Naive thymus-derived CD4-positive, alpha-beta T cell (primary cell): ENCODE measurements at regions not wholly inside any gene's neighbourhood (a gene's known extent, or its start where the extent isn't known, plus 50 kb on each side); places are given as distances from the start of the nearest gene placed in this dataset.
"Not testable (repeated sequence)": the region's sequence is repeated elsewhere in the genome, so short reads cannot be mapped to it uniquely, and the experiment has no call there.

ENCODE experiments used
- ATAC-seq: fragments of 150-1000 bp; cut with Tn5 transposase; 2 replicates; pipeline ENCODE4 v1.10.0; 2021; ENCODE audit warnings: mild to moderate bottlenecking, moderate library complexity
- CTCF ChIA-PET: fragments of 350-600 bp; sonication (Branson Sonifier 250); formaldehyde crosslinking; loops from one replicate; lab custom pipeline; 2021; ENCODE audit warnings: antibody characterized with exemption; lab: Charles Lee
- POLR2A ChIA-PET: fragments of 350-600 bp; sonication (Branson Sonifier 250); formaldehyde crosslinking; loops from one replicate; lab custom pipeline; 2021; ENCODE audit warnings: antibody characterized with exemption, inconsistent platforms; lab: Charles Lee
- DNase-seq, 9 donors: peaks; one replicate each; pipeline versions ENCODE4 v3.0.0 to v3.0.0-alpha.2; 2020 to 2022; ENCODE audit warnings: mixed read lengths in 1 of 9
- H3K27ac ChIP-seq: one replicate; pipeline ENCODE4 v1.7.0; 2013; ENCODE audit warnings: mild to moderate bottlenecking, low read depth, low read length, moderate library complexity
- H3K27me3 ChIP-seq, 2 donors: one replicate each; pipeline ENCODE4 v1.7.0; 2013; ENCODE audit warnings: low read length in 2 of 2, mild to moderate bottlenecking in 2 of 2, moderate library complexity in 2 of 2; ENCODE audit not compliant: control insufficient read depth in 2 of 2, insufficient read depth in 2 of 2
- H3K36me3 ChIP-seq, 3 experiments: 1 replicate in 2 of 3; 2 replicates in 1 of 3; pipeline ENCODE4 v1.7.0; 2013; ENCODE audit warnings: low read length in 3 of 3, mild to moderate bottlenecking in 3 of 3, moderate library complexity in 1 of 3; ENCODE audit not compliant: insufficient read depth in 3 of 3, control insufficient read depth in 2 of 3
- H3K4me1 ChIP-seq, 2 donors: one replicate each; pipeline ENCODE4 v1.7.0; 2013; ENCODE audit warnings: low read length in 2 of 2, mild to moderate bottlenecking in 2 of 2, moderate library complexity in 1 of 2; ENCODE audit not compliant: control insufficient read depth in 2 of 2, insufficient read depth in 2 of 2
- H3K4me3 ChIP-seq: 2 replicates; pipeline ENCODE4 v1.7.0; 2013; ENCODE audit warnings: mild to moderate bottlenecking, low read length
- H3K9me3 ChIP-seq, 3 experiments: 1 replicate in 2 of 3; 2 replicates in 1 of 3; pipeline ENCODE4 v1.7.0; 2013; ENCODE audit warnings: low read length in 3 of 3; ENCODE audit not compliant: control insufficient read depth in 2 of 3
- H3K27ac Mint-ChIP-seq, 9 donors: one replicate each; pipeline ENCODE4 v1.8.0; 2020 to 2022; ENCODE audit warnings: mixed read lengths in 9 of 9, mild to moderate bottlenecking in 8 of 9, moderate library complexity in 5 of 9, inconsistent platforms in 2 of 9
- H3K27me3 Mint-ChIP-seq, 5 donors: one replicate each; pipeline ENCODE4 v1.8.0; 2021 to 2022; ENCODE audit warnings: mixed read lengths in 5 of 5, mild to moderate bottlenecking in 1 of 5
- H3K36me3 Mint-ChIP-seq, 5 donors: one replicate each; pipeline ENCODE4 v1.8.0; 2020 to 2022; ENCODE audit warnings: mixed read lengths in 5 of 5, mild to moderate bottlenecking in 3 of 5, inconsistent platforms in 1 of 5
- H3K4me1 Mint-ChIP-seq, 7 donors: one replicate each; pipeline ENCODE4 v1.8.0; 2020 to 2022; ENCODE audit warnings: mixed read lengths in 7 of 7, mild to moderate bottlenecking in 3 of 7, inconsistent platforms in 1 of 7
- H3K4me3 Mint-ChIP-seq, 10 donors: one replicate each; pipeline ENCODE4 v1.8.0; 2020 to 2022; ENCODE audit warnings: mild to moderate bottlenecking in 10 of 10, mixed read lengths in 10 of 10, moderate library complexity in 6 of 10, inconsistent platforms in 2 of 10
- H3K9me3 Mint-ChIP-seq, 11 donors: one replicate each; pipeline ENCODE4 v1.8.0; 2020 to 2022; ENCODE audit warnings: mixed read lengths in 11 of 11, mild to moderate bottlenecking in 4 of 11, inconsistent platforms in 1 of 11, moderate library complexity in 1 of 11
- intact Hi-C, 2 donors: fragments of 100-400 bp; cut with micrococcal nuclease; formaldehyde crosslinking; loops; one replicate each; pipeline ENCODE4 v1.15.1; 2023

DNA sequence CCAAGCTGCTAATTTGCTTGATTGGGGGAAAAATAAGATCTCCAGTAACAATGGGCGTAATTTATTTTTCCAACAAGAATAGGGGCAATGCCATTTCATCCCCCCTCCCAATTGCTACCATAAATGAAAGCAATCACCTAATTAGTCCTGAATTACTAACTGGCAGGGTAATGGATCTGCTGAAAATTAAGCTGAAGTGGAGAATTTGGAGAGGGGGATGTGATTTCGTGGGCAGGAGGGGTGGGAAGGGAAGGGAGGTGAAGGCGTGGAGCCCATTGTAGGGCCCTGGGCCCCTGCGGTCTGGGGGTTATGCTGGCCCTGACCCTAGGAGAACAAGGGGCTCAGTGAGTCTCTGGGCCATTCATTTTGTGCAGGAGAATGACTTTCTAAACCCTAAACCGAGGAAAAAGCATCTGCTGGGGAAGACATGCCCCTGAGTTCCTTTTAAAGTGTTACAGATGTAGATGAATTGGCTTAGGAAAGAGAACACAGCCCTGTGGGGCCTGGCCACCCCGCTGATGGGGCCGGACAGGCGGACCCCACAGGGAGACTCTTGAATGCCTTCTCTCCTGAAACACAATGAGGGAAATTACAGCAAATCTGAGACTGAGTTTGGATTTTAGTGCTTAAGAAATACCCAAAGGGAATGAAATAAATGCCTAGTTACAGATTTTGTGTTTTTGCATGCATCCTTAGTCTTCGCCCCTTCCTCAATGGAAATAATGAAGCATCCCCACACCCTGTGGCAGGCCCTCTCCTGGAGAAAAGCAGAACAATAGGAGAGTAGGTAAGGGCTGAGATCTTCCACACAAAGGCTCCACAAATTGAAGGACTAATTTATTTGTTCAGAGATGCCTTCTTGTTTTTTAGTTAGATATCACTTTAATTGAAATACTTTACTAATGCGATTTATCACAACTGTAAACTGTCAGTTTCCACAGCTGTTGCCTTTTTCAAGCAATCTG is 143.2 kb downstream of the PSAT1 start:
- Histone ChIP-seq H3K36me3 (no peaks in the 10 kb centered on the region), H3K27me3 (no peaks in the 10 kb centered on the region), H3K27ac (no peak overlapping the region), H3K4me1 (no peaks in the 10 kb centered on the region), H3K4me3 (no peak overlapping the region), H3K9me3 (no peaks in the 10 kb centered on the region)
- POLR2A ChIA-PET, result interaction anchor here (0.7 kb wide), 1 partner anchor 768 kb away, joined by 3 read pairs; no protein-coding TSS in a partner anchor
- peaks cover 17 to 38% (median 27%) of the 10 kb centered on the region in 5 donors for H3K27me3 Mint-ChIP-seq
- CTCF ChIA-PET, result interaction anchor here (0.7 kb wide), 1 partner anchor 8 kb away, joined by 3 read pairs; no protein-coding TSS in a partner anchor
- no peaks in the 10 kb centered on the region for H3K9me3 Mint-ChIP-seq
- peaks cover 0 to 8% (median 5%) of the 10 kb centered on the region in 7 donors for H3K4me1 Mint-ChIP-seq
- H3K4me3 Mint-ChIP-seq, result no peak overlapping the region
- ATAC-seq (no peak), DNase-seq (no peak)
- no peaks in the 10 kb centered on the region for H3K36me3 Mint-ChIP-seq
- intact Hi-C loops, result no loop called here
- H3K27ac Mint-ChIP-seq, result no peak overlapping the region

GRCh38 chr9:78441396-78441795 is 144.5 kb downstream of the PSAT1 start:
- CTCF ChIA-PET, result no interaction called here
- H3K36me3 Mint-ChIP-seq, result no peaks in the 10 kb centered on the region
- Histone ChIP-seq H3K27ac (no peak overlapping the region), H3K4me1 (no peaks in the 10 kb centered on the region), H3K9me3 (no peaks in the 10 kb centered on the region), H3K27me3 (no peaks in the 10 kb centered on the region), H3K4me3 (no peak overlapping the region), H3K36me3 (no peaks in the 10 kb centered on the region)
- no peak overlapping the region for H3K27ac Mint-ChIP-seq
- POLR2A ChIA-PET, result no interaction called here
- H3K27me3 Mint-ChIP-seq, result peaks cover 13 to 35% (median 19%) of the 10 kb centered on the region in 5 donors
- intact Hi-C loops, result no loop called here
- peaks cover 0 to 8% (median 5%) of the 10 kb centered on the region in 7 donors for H3K4me1 Mint-ChIP-seq
- no peak for DNase-seq
- H3K4me3 Mint-ChIP-seq, result no peak overlapping the region
- no peak for ATAC-seq
- no peaks in the 10 kb centered on the region for H3K9me3 Mint-ChIP-seq

GRCh38 chr9:78441822-78442431 is 145.0 kb downstream of the PSAT1 start:
- POLR2A ChIA-PET, result no interaction called here
- Mint-ChIP-seq H3K4me3 (no peak overlapping the region), H3K4me1 (peaks cover 0 to 8% (median 5%) of the 10 kb centered on the region in 7 donors), H3K36me3 (no peaks in the 10 kb centered on the region), H3K27ac (no peak overlapping the region), H3K9me3 (no peaks in the 10 kb centered on the region), H3K27me3 (peaks cover 12 to 34% (median 18%) of the 10 kb centered on the region in 5 donors)
- CTCF ChIA-PET, result no interaction called here
- no peak for ATAC-seq
- Histone ChIP-seq H3K27ac (no peak overlapping the region), H3K36me3 (no peaks in the 10 kb centered on the region), H3K9me3 (no peaks in the 10 kb centered on the region), H3K4me1 (no peaks in the 10 kb centered on the region), H3K27me3 (no peaks in the 10 kb centered on the region), H3K4me3 (no peak overlapping the region)
- DNase-seq, result no peak
- intact Hi-C loops, result no loop called here

DNA sequence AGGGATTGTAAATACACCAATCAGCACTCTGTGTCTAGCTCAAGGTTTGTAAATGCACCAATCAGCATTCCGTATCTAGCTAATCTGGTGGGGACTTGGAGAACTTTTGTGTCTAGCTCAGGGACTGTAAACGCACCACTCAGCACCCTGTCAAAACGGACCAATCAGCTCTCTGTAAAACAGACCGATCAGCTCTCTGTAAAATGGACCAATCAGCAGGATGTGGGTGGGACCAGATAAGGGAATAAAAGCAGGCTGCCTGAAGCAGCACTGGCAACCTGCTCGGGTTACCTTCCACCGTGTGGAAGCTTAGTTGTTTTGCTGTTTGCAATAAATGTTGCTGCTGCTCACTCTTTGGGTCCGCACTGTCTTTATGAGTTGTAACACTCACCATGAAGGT is 145.7 kb downstream of the PSAT1 start:
- H3K27ac ChIP-seq, CTCF ChIA-PET, H3K36me3 Mint-ChIP-seq, H3K4me3 ChIP-seq, H3K9me3 Mint-ChIP-seq, H3K27me3 ChIP-seq, ATAC-seq, POLR2A ChIA-PET, DNase-seq, H3K36me3 ChIP-seq, H3K27ac Mint-ChIP-seq, H3K4me1 ChIP-seq, H3K4me1 Mint-ChIP-seq, intact Hi-C loops, H3K4me3 Mint-ChIP-seq, H3K9me3 ChIP-seq: not testable (repeated sequence)
- H3K27me3 Mint-ChIP-seq, result peaks cover 6 to 34% (median 18%) of the 10 kb centered on the region in 5 donors

GRCh38 chr9:78443946-78444345 is 147.0 kb downstream of the PSAT1 start:
- H3K27me3 Mint-ChIP-seq, result peaks cover 5 to 28% (median 17%) of the 10 kb centered on the region in 5 donors
- H3K4me3 ChIP-seq, result no peak overlapping the region
- no peak overlapping the region for H3K4me3 Mint-ChIP-seq
- no peaks in the 10 kb centered on the region for H3K36me3 Mint-ChIP-seq
- H3K9me3 ChIP-seq, result no peaks in the 10 kb centered on the region
- H3K4me1 Mint-ChIP-seq, result peaks cover 0 to 7% (median 5%) of the 10 kb centered on the region in 7 donors
- POLR2A ChIA-PET, result no interaction called here
- H3K27me3 ChIP-seq, result no peaks in the 10 kb centered on the region
- H3K9me3 Mint-ChIP-seq, result peaks cover 0 to 2% (median 0%) of the 10 kb centered on the region in 11 donors
- no peak overlapping the region for H3K27ac ChIP-seq
- DNase-seq (no peak), ATAC-seq (no peak)
- H3K4me1 ChIP-seq, result no peaks in the 10 kb centered on the region
- H3K36me3 ChIP-seq, result no peaks in the 10 kb centered on the region
- H3K27ac Mint-ChIP-seq, result no peak overlapping the region
- intact Hi-C loops, result no loop called here
- CTCF ChIA-PET, result interaction anchor here (0.6 kb wide), 1 partner anchor 1437 kb away, joined by 3 read pairs; no protein-coding TSS in a partner anchor

DNA sequence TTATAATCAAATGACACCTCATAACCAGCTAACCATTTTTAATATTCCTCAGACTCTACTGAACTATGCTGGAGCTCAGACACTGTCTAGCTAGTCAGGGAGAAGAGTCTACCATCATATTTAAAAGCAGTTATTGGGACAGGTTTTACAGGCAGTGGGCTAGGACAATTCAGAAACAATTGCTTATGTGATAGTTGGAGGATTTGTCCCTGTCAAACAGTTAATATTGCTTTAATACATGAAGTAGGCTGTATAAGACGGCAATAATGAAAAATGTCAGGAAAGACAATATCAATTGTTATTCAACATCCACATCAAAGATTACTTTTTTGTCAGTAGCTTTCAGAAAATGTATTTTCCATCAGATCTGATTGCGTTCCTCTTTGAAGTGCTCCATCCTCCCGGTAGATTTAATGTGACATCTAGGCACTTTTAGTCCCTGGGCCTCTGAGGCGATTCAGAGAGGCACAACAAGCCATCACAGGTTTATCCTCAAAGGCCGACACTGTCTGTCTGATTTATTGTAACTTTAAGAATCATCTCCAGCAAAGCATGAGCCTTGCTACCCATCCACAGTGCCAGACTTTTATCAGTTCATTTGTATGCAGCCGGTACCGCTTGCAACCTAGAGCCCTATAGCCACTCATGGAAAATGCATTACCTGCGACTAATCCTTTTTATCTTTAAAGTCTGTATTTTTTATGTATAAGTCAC is 152.2 kb downstream of the PSAT1 start:
- H3K36me3 ChIP-seq, result no peaks in the 10 kb centered on the region
- H3K27me3 Mint-ChIP-seq, result peaks cover 0 to 34% (median 9%) of the 10 kb centered on the region in 5 donors
- no peaks in the 10 kb centered on the region for H3K27me3 ChIP-seq
- no peaks in the 10 kb centered on the region for H3K4me1 Mint-ChIP-seq
- H3K9me3 Mint-ChIP-seq, result peaks cover 0 to 2% (median 0%) of the 10 kb centered on the region in 11 donors
- no peaks in the 10 kb centered on the region for H3K4me1 ChIP-seq
- H3K36me3 Mint-ChIP-seq, result no peaks in the 10 kb centered on the region
- no peak overlapping the region for H3K4me3 ChIP-seq
- CTCF ChIA-PET, result interaction anchor here (1.0 to 1.1 kb wide), 2 partner anchors 9 to 13 kb away, joined by 3 read pairs; no protein-coding TSS in a partner anchor
- H3K4me3 Mint-ChIP-seq, result no peak overlapping the region
- no peak overlapping the region for H3K27ac ChIP-seq
- intact Hi-C loops, result no loop called here
- no peak for ATAC-seq
- no peaks in the 10 kb centered on the region for H3K9me3 ChIP-seq
- no peak overlapping the region for H3K27ac Mint-ChIP-seq
- POLR2A ChIA-PET, result no interaction called here
- DNase-seq, result no peak
